Fibroblast of peridontal ligament (primary cell): ENCODE measurements at regions not wholly inside any gene's neighbourhood (a gene's known extent, or its start where the extent isn't known, plus 50 kb on each side); places are given as distances from the start of the nearest gene placed in this dataset.
A peak's percentile ranks its signal among the peaks of the same experiment; 100 is the strongest.

Source experiments
- DNase-seq: peaks from one replicate; pipeline ENCODE4 v3.0.0-alpha.2; 2010; ENCODE audit errors: extremely low read depth

GRCh38 chr11:116294630-116295029, 478.2 kb downstream of the BUD13 start:
- no peak for DNase-seq

- DNase-seq: no peak
Measured at GRCh38 chr11:116287866-116288265, 484.9 kb downstream of the BUD13 start.

- no peak for DNase-seq
Measured at GRCh38 chr11:116285026-116285425, 487.8 kb downstream of the BUD13 start.

- no peak for DNase-seq
Measured at GRCh38 chr11:116283300-116283699, 489.5 kb downstream of the BUD13 start.

GRCh38 chr11:116282481-116282880, 490.3 kb downstream of the BUD13 start:
- DNase-seq: no peak

- DNase-seq: no peak
Measured at GRCh38 chr11:116281173-116282160, 491.3 kb downstream of the BUD13 start.

GRCh38 chr11:116279511-116279910, 493.3 kb downstream of the BUD13 start:
- DNase-seq: no peak

GRCh38 chr11:116278076-116278475, 494.7 kb downstream of the BUD13 start:
- DNase-seq: no peak

- DNase-seq: peak; percentile 1
Measured at GRCh38 chr11:116276051-116277044, 496.4 kb downstream of the BUD13 start.

GRCh38 chr11:116275635-116276034, 497.2 kb downstream of the BUD13 start:
- DNase-seq: no peak

- DNase-seq: no peak
Measured at GRCh38 chr11:116274521-116274920, 498.3 kb downstream of the BUD13 start.

GRCh38 chr11:116272181-116272789, 500.5 kb downstream of the BUD13 start:
- DNase-seq: no peak

GRCh38 chr11:116271479-116271878, 501.3 kb downstream of the BUD13 start:
- no peak for DNase-seq

GRCh38 chr11:116267146-116267545, 505.6 kb downstream of the BUD13 start:
- no peak for DNase-seq

GRCh38 chr11:116263770-116264169, 509.0 kb downstream of the BUD13 start:
- DNase-seq: no peak

- DNase-seq: no peak
Measured at GRCh38 chr11:116263019-116263418, 509.8 kb downstream of the BUD13 start.

GRCh38 chr11:116262370-116262769, 510.4 kb downstream of the BUD13 start:
- no peak for DNase-seq

GRCh38 chr11:116261606-116262005, 511.2 kb downstream of the BUD13 start:
- DNase-seq: no peak

GRCh38 chr11:116258821-116259220, 514.0 kb downstream of the BUD13 start:
- DNase-seq: no peak

- no peak for DNase-seq
Measured at GRCh38 chr11:116257883-116258282, 514.9 kb downstream of the BUD13 start.

- no peak for DNase-seq
Measured at GRCh38 chr11:116257092-116257491, 515.7 kb downstream of the BUD13 start.

- no peak for DNase-seq
Measured at GRCh38 chr11:116256215-116256614, 516.6 kb downstream of the BUD13 start.
